IgD-negative memory B cell (primary cell): ENCODE measurements at regions not wholly inside any gene's neighbourhood (a gene's known extent, or its start where the extent isn't known, plus 50 kb on each side); places are given as distances from the start of the nearest gene placed in this dataset.
A peak's percentile ranks its signal among the peaks of the same experiment; 100 is the strongest.
"Not testable (repeated sequence)": the region's sequence is repeated elsewhere in the genome, so short reads cannot be mapped to it uniquely, and the experiment has no call there.

Experiments
- H3K27ac Mint-ChIP-seq, 3 donors: one replicate each; pipeline ENCODE4 v1.8.0; 2020 to 2022; ENCODE audit warnings: mild to moderate bottlenecking in 3 of 3, mixed read lengths in 3 of 3, moderate library complexity in 1 of 3
- H3K27me3 Mint-ChIP-seq: one replicate; pipeline ENCODE4 v1.8.0; 2021; ENCODE audit warnings: mixed read lengths
- H3K36me3 Mint-ChIP-seq: one replicate; pipeline ENCODE4 v1.8.0; 2020; ENCODE audit warnings: mild to moderate bottlenecking, mixed read lengths
- H3K4me1 Mint-ChIP-seq, 3 donors: one replicate each; pipeline ENCODE4 v1.8.0; 2020 to 2022; ENCODE audit warnings: mixed read lengths in 3 of 3, mild to moderate bottlenecking in 1 of 3
- H3K4me3 Mint-ChIP-seq, 4 donors: one replicate each; pipeline ENCODE4 v1.8.0; 2020 to 2022; ENCODE audit warnings: mild to moderate bottlenecking in 4 of 4, mixed read lengths in 4 of 4, moderate library complexity in 3 of 4
- H3K9me3 Mint-ChIP-seq, 3 donors: one replicate each; pipeline ENCODE4 v1.8.0; 2020 to 2021; ENCODE audit warnings: mixed read lengths in 3 of 3, mild to moderate bottlenecking in 1 of 3

- Mint-ChIP-seq H3K4me3 (peak overlapping the region in 3 of 4 donors; percentile 59 to 74 (median 64)), H3K4me1 (peaks cover 45 to 56% (median 55%) of the 10 kb centered on the region in 3 donors), H3K27me3 (no peaks in the 10 kb centered on the region), H3K9me3 (peaks cover 0 to 9% (median 0%) of the 10 kb centered on the region in 3 donors), H3K27ac (peak overlapping the region; percentile 83 to 100 (median 97)), H3K36me3 (peaks cover 3% of the 10 kb centered on the region)
These were observed 92.3 kb upstream of the CD44 start for GRCh38 chr11:35046681-35047080.

GRCh38 chr11:35047179-35047578 is 91.8 kb upstream of the CD44 start:
- peak overlapping the region; percentile 46 to 74 (median 62) for H3K4me3 Mint-ChIP-seq
- H3K27me3 Mint-ChIP-seq: no peaks in the 10 kb centered on the region
- peak overlapping the region; percentile 83 to 100 (median 97) for H3K27ac Mint-ChIP-seq
- H3K9me3 Mint-ChIP-seq: peaks cover 0 to 9% (median 0%) of the 10 kb centered on the region in 3 donors
- peaks cover 50 to 54% (median 52%) of the 10 kb centered on the region in 3 donors for H3K4me1 Mint-ChIP-seq
- peaks cover 3% of the 10 kb centered on the region for H3K36me3 Mint-ChIP-seq

GRCh38 chr11:35047769-35048168 is 91.2 kb upstream of the CD44 start:
- Mint-ChIP-seq H3K4me3 (peak overlapping the region in 3 of 4 donors; percentile 59 to 74 (median 64)), H3K4me1 (peaks cover 49 to 54% (median 53%) of the 10 kb centered on the region in 3 donors), H3K36me3 (peaks cover 3% of the 10 kb centered on the region), H3K27me3 (no peaks in the 10 kb centered on the region), H3K27ac (peak overlapping the region; percentile 83 to 100 (median 97)), H3K9me3 (peaks cover 0 to 9% (median 0%) of the 10 kb centered on the region in 3 donors)

- H3K27me3 Mint-ChIP-seq, H3K9me3 Mint-ChIP-seq, H3K36me3 Mint-ChIP-seq, H3K4me3 Mint-ChIP-seq: not testable (repeated sequence)
- Mint-ChIP-seq H3K4me1 (peaks cover 49 to 54% (median 53%) of the 10 kb centered on the region in 3 donors), H3K27ac (peak overlapping the region; percentile 5 to 100 (median 83))
These were observed 90.6 kb upstream of the CD44 start for GRCh38 chr11:35048346-35048745.

GRCh38 chr11:35049859-35050531 is 89.0 kb upstream of the CD44 start:
- H3K27ac Mint-ChIP-seq: peak overlapping the region; percentile 68 to 91 (median 73)
- peaks cover 3% of the 10 kb centered on the region for H3K36me3 Mint-ChIP-seq
- H3K4me1 Mint-ChIP-seq: peaks cover 45 to 52% (median 49%) of the 10 kb centered on the region in 3 donors
- no peaks in the 10 kb centered on the region for H3K27me3 Mint-ChIP-seq
- peak overlapping the region in 3 of 4 donors; percentile 52 to 87 (median 75) for H3K4me3 Mint-ChIP-seq
- H3K9me3 Mint-ChIP-seq: peaks cover 0 to 9% (median under 1%) of the 10 kb centered on the region in 3 donors

GRCh38 chr11:35050541-35050995 is 88.4 kb upstream of the CD44 start:
- Mint-ChIP-seq H3K4me1 (peaks cover 39 to 46% (median 43%) of the 10 kb centered on the region in 3 donors), H3K27ac (peak overlapping the region; percentile 8 to 91 (median 68)), H3K9me3 (peaks cover 0 to 9% (median 1%) of the 10 kb centered on the region in 3 donors), H3K27me3 (no peaks in the 10 kb centered on the region), H3K36me3 (peaks cover 2% of the 10 kb centered on the region), H3K4me3 (peak overlapping the region in 3 of 4 donors; percentile 52 to 75 (median 55))

GRCh38 chr11:35056391-35057093 is 82.4 kb upstream of the CD44 start:
- Mint-ChIP-seq H3K4me1 (peaks cover 26 to 35% (median 35%) of the 10 kb centered on the region in 3 donors), H3K27me3 (no peaks in the 10 kb centered on the region), H3K4me3 (peak overlapping the region in 2 of 4 donors; percentile 51 to 60), H3K9me3 (peaks cover 3 to 5% (median 3%) of the 10 kb centered on the region in 3 donors), H3K27ac (peak overlapping the region in 1 of 3 donors; percentile 46), H3K36me3 (peaks cover 2% of the 10 kb centered on the region)

- Mint-ChIP-seq H3K27ac (peak overlapping the region in 2 of 3 donors; percentile 22 to 28), H3K4me1 (peaks cover 26 to 33% (median 26%) of the 10 kb centered on the region in 3 donors), H3K4me3 (peak overlapping the region in 2 of 4 donors; percentile 37 to 39), H3K9me3 (peaks cover 3 to 5% (median 3%) of the 10 kb centered on the region in 3 donors), H3K36me3 (peaks cover 2% of the 10 kb centered on the region), H3K27me3 (no peaks in the 10 kb centered on the region)
These were observed 80.9 kb upstream of the CD44 start for GRCh38 chr11:35057926-35058668.

GRCh38 chr11:35058669-35059434 is 80.1 kb upstream of the CD44 start:
- H3K9me3 Mint-ChIP-seq: peaks cover 3 to 5% (median 3%) of the 10 kb centered on the region in 3 donors
- H3K27ac Mint-ChIP-seq: peak overlapping the region; percentile 22 to 91 (median 28)
- peak overlapping the region in 1 of 4 donors; percentile 83 for H3K4me3 Mint-ChIP-seq
- H3K27me3 Mint-ChIP-seq: no peaks in the 10 kb centered on the region
- peaks cover 26 to 33% (median 26%) of the 10 kb centered on the region in 3 donors for H3K4me1 Mint-ChIP-seq
- H3K36me3 Mint-ChIP-seq: peaks cover 2% of the 10 kb centered on the region

- no peak overlapping the region for H3K27ac Mint-ChIP-seq
- H3K4me1 Mint-ChIP-seq: peaks cover 30 to 41% (median 39%) of the 10 kb centered on the region in 3 donors
- H3K36me3 Mint-ChIP-seq: peaks cover 2% of the 10 kb centered on the region
- no peaks in the 10 kb centered on the region for H3K27me3 Mint-ChIP-seq
- H3K4me3 Mint-ChIP-seq: no peak overlapping the region
- peaks cover 0 to 5% (median 3%) of the 10 kb centered on the region in 3 donors for H3K9me3 Mint-ChIP-seq
These were observed 77.2 kb upstream of the CD44 start for GRCh38 chr11:35061516-35062440.

GRCh38 chr11:35063488-35063931 is 75.5 kb upstream of the CD44 start:
- H3K9me3 Mint-ChIP-seq: peaks cover 0 to 5% (median 0%) of the 10 kb centered on the region in 3 donors
- peaks cover 25 to 39% (median 30%) of the 10 kb centered on the region in 3 donors for H3K4me1 Mint-ChIP-seq
- H3K27ac Mint-ChIP-seq: no peak overlapping the region
- no peaks in the 10 kb centered on the region for H3K27me3 Mint-ChIP-seq
- no peak overlapping the region for H3K4me3 Mint-ChIP-seq
- peaks cover 4% of the 10 kb centered on the region for H3K36me3 Mint-ChIP-seq

GRCh38 chr11:35064114-35064800 is 74.7 kb upstream of the CD44 start:
- Mint-ChIP-seq H3K9me3 (peaks cover 0 to under 1% (median 0%) of the 10 kb centered on the region in 3 donors), H3K27ac (no peak overlapping the region), H3K36me3 (peaks cover 3% of the 10 kb centered on the region), H3K4me3 (no peak overlapping the region), H3K27me3 (no peaks in the 10 kb centered on the region), H3K4me1 (peaks cover 21 to 33% (median 25%) of the 10 kb centered on the region in 3 donors)
